Dendritic cell treated with granulocyte-macrophage colony-stimulating factor and Interleukin-4, amounts not matched to agents 40 ng/mL and 50 ng/mL, for 4 days (primary cell): ENCODE measurements at regions not wholly inside any gene's neighbourhood (a gene's known extent, or its start where the extent isn't known, plus 50 kb on each side); places are given as distances from the start of the nearest gene placed in this dataset.

Source experiments
- H3K27ac Mint-ChIP-seq: one replicate; pipeline ENCODE4 v1.8.0; 2022; ENCODE audit warnings: mild to moderate bottlenecking, mixed read lengths
- H3K27me3 Mint-ChIP-seq: one replicate; pipeline ENCODE4 v1.8.0; 2022; ENCODE audit warnings: mild to moderate bottlenecking, mixed read lengths
- H3K36me3 Mint-ChIP-seq: one replicate; pipeline ENCODE4 v1.8.0; 2022; ENCODE audit warnings: low read depth, mixed read lengths
- H3K4me1 Mint-ChIP-seq: one replicate; pipeline ENCODE4 v1.8.0; 2022; ENCODE audit warnings: low read depth, mixed read lengths
- H3K4me3 Mint-ChIP-seq: one replicate; pipeline ENCODE4 v1.8.0; 2022; ENCODE audit warnings: mild to moderate bottlenecking, moderate library complexity, mixed read lengths
- H3K9me3 Mint-ChIP-seq: one replicate; pipeline ENCODE4 v1.8.0; 2022; ENCODE audit warnings: mixed read lengths
- intact Hi-C: fragments of 100-400 bp; cut with micrococcal nuclease; formaldehyde crosslinking; loops from one replicate; pipeline ENCODE4 v1.15.0; 2022

DNA sequence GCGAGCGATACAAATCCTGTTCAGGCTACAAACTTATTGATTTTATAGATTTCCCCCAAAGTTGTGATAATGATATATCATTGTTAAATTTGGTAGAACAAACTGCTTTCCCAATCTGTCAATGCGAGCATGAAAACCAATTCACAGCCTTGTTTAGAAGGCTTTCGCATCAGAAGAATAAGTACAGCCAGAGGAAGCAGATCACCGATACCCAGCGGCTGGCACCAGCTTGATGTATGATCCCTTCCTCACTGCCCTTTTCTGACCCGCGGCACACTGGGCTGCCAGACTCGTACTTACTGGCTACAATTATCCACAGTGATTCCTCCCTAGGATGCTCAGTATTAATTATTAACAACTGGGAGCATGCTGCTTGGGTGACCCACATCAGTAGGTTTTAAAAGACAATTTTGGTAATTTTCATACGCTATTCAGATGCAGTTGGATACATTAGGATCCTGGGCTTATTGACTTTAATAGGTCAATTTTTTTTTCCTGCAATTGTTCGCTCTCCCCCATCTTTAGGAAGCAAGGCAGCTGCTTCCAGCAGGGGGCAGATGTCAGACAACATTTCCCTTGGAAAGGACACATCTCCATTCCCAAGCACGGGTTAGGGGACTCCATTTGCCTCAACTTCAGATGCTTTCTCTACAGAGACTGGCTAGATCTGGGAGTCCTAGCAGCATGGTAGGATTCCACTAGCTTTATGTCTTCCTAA, 582.7 kb upstream of the PSMD7 start:
- H3K36me3 Mint-ChIP-seq = no peaks in the 10 kb centered on the region
- H3K27me3 Mint-ChIP-seq = no peaks in the 10 kb centered on the region
- H3K9me3 Mint-ChIP-seq = no peaks in the 10 kb centered on the region
- H3K27ac Mint-ChIP-seq = no peak overlapping the region
- intact Hi-C loops = no loop called here
- no peaks in the 10 kb centered on the region for H3K4me1 Mint-ChIP-seq
- H3K4me3 Mint-ChIP-seq = no peak overlapping the region

DNA sequence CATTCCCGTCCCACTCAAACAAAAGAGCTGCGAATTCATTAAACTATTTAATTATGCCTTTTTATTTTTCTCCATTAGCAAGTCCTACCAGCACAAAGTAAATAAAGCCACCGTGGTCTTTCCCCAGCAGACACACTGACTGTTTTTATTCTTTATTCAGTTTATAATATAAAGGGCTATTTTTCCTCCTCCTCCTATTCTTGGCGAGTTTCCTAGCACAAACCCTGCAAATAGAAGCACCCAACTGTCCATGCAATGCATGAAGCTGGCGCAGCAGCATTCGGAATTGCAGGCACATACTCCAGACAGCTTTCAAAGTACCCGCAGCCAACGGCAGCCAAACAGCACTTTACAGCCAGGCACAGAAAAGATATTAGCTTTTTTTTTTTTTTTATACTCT, 583.4 kb upstream of the PSMD7 start:
- no peaks in the 10 kb centered on the region for H3K27me3 Mint-ChIP-seq
- intact Hi-C loops = no loop called here
- no peaks in the 10 kb centered on the region for H3K9me3 Mint-ChIP-seq
- H3K4me3 Mint-ChIP-seq = no peak overlapping the region
- H3K36me3 Mint-ChIP-seq = no peaks in the 10 kb centered on the region
- no peak overlapping the region for H3K27ac Mint-ChIP-seq
- H3K4me1 Mint-ChIP-seq = no peaks in the 10 kb centered on the region

DNA sequence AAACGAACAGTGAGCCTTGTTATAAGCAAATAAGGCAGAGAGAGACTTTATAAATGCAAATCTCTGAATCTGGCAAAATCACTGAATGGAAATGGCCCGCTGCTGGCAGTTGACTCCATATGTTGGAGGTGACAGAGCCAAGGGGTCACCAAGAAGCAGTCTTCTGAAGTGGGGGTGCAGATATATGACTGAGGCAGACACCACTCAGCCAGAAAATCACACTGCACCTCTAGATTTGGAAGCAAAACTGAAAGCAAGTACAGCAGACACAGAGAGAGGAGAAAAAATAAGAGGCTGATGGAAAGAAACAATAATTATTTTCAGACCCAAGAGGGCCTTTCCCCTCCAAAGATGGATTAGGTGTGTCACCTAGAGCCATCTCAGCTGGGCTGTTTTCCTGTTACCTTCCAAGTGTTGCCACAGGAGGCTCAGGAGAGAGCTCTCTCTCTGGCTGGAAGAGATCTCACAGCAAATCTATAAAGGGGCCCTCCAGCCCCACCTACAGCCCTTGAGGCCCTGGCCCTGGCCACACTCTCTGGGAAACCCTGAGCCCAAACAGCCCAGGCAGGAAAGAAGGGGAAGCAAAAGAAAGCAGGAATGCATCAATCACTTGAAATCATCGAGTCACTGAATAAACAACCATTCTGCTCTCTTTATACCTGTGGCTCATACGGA, 585.1 kb upstream of the PSMD7 start:
- Mint-ChIP-seq H3K27me3 (no peaks in the 10 kb centered on the region), H3K4me1 (no peaks in the 10 kb centered on the region), H3K4me3 (no peak overlapping the region), H3K9me3 (no peaks in the 10 kb centered on the region), H3K27ac (no peak overlapping the region), H3K36me3 (no peaks in the 10 kb centered on the region)
- intact Hi-C loops = no loop called here

DNA sequence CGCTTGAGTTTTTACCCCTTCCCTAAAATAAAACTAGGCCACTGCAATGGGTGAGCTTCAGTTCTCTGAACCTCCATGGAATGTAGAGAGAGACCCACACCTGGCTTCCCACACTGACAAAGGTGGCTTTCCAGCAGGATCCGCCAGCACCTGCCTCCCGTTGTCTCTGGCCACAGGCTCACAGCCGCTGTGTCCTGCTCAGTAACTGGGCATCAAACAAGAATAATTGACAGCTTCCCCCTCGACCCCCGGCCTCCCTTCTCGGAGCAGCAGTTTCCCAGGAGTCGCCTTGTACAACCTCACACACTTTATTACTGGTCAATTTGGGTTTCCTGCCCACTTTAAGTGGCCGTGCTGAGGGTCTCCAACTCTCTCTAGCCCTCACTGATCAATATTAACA, 586.1 kb upstream of the PSMD7 start:
- H3K27ac Mint-ChIP-seq = no peak overlapping the region
- H3K4me3 Mint-ChIP-seq = no peak overlapping the region
- no peaks in the 10 kb centered on the region for H3K4me1 Mint-ChIP-seq
- intact Hi-C loops = no loop called here
- H3K27me3 Mint-ChIP-seq = no peaks in the 10 kb centered on the region
- no peaks in the 10 kb centered on the region for H3K36me3 Mint-ChIP-seq
- H3K9me3 Mint-ChIP-seq = no peaks in the 10 kb centered on the region

DNA sequence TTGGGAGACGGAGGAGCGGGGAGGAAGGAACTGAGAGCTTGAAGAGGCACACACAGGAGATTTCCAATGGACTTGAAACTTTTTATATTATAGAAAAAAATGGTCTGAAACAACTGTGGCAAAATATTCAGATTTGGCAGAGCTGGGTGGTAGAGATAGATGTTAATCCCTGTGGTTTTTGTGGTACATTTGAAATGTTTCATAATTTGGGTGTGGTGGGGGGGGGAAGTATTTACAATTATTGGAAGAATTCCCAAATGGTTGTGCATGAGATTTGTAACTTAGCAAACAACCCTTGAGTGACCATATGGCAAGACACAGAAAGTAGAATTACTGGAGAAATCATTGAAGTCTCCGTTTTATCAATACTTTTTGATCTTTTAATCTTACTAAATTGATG, 588.8 kb upstream of the PSMD7 start:
- H3K27ac Mint-ChIP-seq = no peak overlapping the region
- no peaks in the 10 kb centered on the region for H3K36me3 Mint-ChIP-seq
- H3K4me3 Mint-ChIP-seq = no peak overlapping the region
- no peaks in the 10 kb centered on the region for H3K9me3 Mint-ChIP-seq
- intact Hi-C loops = no loop called here
- H3K27me3 Mint-ChIP-seq = no peaks in the 10 kb centered on the region
- H3K4me1 Mint-ChIP-seq = no peaks in the 10 kb centered on the region

DNA sequence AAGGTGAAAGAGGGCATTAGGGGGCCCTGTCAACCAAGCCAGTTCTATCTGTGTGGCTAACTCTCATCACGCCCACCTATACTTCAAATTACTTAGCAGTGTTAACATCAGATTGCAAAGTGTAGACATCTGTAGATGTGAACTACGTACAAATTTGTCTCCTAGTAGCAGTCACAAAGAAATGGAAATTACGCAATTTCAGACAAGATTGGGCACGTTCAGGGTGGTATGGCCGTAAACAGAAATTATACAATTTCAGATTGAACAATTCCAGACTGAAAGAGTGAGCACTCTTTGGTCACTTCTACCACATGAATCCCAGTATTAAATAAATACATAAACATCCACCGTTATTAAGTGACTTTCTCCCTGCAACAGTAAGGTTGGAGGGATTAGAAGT, 592.7 kb upstream of the PSMD7 start:
- H3K4me1 Mint-ChIP-seq = no peaks in the 10 kb centered on the region
- H3K9me3 Mint-ChIP-seq = no peaks in the 10 kb centered on the region
- H3K27me3 Mint-ChIP-seq = no peaks in the 10 kb centered on the region
- H3K36me3 Mint-ChIP-seq = no peaks in the 10 kb centered on the region
- H3K27ac Mint-ChIP-seq = no peak overlapping the region
- intact Hi-C loops = no loop called here
- H3K4me3 Mint-ChIP-seq = no peak overlapping the region

DNA sequence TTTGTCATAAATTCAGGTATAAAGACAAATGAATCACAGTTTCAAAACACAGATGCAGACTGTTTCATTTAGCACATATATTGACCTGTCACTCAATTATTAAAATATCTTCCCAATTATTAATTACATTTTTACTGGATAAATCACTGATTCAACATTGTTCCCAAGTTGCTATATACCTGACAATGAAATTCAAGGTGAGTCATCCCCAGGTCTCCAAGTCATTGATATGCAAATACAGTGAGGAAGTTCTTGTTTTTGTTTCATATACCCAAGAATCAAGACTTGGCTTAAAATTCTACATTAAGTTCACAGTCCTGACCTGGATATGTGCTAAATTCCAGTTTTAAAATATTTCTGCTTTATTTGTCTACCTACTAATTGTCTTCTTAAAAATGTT, 599.3 kb upstream of the PSMD7 start:
- H3K27me3 Mint-ChIP-seq = no peaks in the 10 kb centered on the region
- no peaks in the 10 kb centered on the region for H3K9me3 Mint-ChIP-seq
- no peak overlapping the region for H3K4me3 Mint-ChIP-seq
- intact Hi-C loops = no loop called here
- no peaks in the 10 kb centered on the region for H3K36me3 Mint-ChIP-seq
- H3K4me1 Mint-ChIP-seq = no peaks in the 10 kb centered on the region
- no peak overlapping the region for H3K27ac Mint-ChIP-seq

DNA sequence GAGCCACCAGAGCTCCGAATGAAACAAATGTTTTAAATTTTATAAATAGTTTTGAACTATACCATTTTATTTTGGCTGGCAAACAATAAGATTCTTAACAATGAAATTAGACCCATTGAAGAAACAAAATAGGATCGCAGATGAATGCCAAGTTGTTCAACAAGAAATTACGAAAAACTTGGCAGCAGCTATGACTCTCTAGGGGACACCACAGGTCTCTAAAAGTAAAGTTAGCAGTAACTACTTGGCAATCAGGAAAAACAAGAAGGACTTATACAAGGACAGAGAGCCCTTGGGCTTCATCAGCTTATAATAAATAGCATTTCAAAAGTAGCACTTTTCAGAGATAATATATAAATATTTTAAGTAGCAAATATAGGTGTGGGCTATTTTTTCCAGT, 603.8 kb upstream of the PSMD7 start:
- no peak overlapping the region for H3K4me3 Mint-ChIP-seq
- no peaks in the 10 kb centered on the region for H3K36me3 Mint-ChIP-seq
- no peak overlapping the region for H3K27ac Mint-ChIP-seq
- H3K27me3 Mint-ChIP-seq = no peaks in the 10 kb centered on the region
- intact Hi-C loops = no loop called here
- H3K4me1 Mint-ChIP-seq = no peaks in the 10 kb centered on the region
- no peaks in the 10 kb centered on the region for H3K9me3 Mint-ChIP-seq

DNA sequence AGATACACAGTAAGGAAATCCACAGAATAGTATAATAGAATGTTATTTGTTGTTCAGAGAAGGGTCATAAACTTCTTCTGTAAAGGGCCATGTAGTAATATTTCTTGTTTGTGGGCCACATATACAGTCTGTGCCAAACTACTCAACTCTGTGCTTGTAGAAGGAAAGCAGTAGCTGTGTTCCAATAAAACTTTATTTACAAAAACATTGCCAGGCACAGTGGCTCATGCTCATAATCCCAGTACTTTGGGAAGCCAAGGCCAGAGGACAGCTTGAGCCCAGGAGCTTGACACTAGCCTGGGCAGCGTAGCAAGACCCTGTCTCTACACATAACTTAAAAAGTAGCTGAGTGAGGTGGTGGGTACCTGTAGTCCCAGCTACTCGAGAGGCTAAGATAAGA, 612.8 kb upstream of the PSMD7 start:
- H3K27me3 Mint-ChIP-seq = no peaks in the 10 kb centered on the region
- no peaks in the 10 kb centered on the region for H3K9me3 Mint-ChIP-seq
- intact Hi-C loops = no loop called here
- H3K4me1 Mint-ChIP-seq = no peaks in the 10 kb centered on the region
- H3K4me3 Mint-ChIP-seq = no peak overlapping the region
- no peaks in the 10 kb centered on the region for H3K36me3 Mint-ChIP-seq
- no peak overlapping the region for H3K27ac Mint-ChIP-seq

DNA sequence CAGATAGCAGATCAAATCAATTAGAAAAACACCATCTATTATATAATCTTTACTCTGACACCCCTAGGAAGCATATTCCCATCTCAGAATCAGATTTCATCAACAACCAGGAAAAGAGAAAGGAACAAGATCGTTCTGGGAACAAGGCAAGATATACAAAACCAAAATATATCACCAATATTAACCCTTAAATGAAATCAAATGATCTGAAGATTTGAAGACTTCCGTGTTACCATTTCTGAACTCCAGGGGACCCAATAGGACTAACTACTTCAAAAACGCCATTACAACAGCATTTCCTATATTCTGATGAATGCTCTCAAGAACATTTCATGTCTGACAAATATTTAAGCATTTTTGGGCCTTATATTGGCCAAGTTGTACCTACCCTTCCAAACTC, 624.2 kb upstream of the ZFHX3 start:
- no peak overlapping the region for H3K27ac Mint-ChIP-seq
- H3K4me1 Mint-ChIP-seq = no peaks in the 10 kb centered on the region
- H3K9me3 Mint-ChIP-seq = no peaks in the 10 kb centered on the region
- no peaks in the 10 kb centered on the region for H3K27me3 Mint-ChIP-seq
- H3K4me3 Mint-ChIP-seq = no peak overlapping the region
- intact Hi-C loops = no loop called here
- H3K36me3 Mint-ChIP-seq = no peaks in the 10 kb centered on the region

DNA sequence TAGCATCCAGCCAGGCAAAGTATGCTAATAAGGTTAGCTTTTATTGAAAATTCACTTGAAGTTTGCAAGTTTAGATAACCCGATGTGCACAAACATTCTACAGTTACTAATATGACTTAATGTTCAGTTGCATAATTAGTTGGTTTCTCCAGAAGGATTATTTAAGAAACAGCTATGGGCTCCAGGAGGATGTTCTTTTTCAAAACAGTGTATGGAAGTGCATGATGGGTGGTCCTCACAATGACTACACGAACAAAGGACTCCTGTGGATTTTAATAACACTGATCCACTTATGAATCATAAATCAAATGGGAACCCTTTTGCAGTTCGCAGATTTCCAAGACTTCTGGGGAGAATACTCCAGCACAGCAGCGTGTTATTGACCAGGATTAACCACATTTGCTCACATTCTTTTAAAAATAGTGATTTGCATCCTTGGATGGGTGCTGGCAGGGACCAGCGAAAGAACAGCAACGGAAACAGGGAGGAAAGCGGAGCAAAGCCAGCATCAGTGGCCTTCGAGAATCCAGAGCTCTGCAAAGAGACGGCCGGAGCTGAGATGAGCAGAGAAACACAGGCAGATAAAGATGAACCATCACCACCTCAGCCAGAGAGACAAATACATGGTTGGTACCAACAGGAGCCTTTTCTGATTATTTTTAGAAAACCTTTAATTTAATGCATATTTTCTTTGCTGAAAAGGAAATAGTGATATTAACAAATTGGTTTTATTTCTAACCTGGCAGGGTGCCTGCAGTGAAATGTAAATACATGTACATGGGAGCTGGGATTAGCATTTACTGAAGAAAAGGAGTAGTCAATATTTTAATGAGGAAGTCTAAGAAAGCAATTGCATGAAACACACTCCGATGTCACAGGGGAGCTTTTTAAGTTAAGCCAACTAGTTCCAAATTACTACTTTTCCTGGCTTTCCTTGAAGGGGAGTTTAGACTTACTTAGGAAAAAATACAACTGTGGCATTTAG, 623.2 kb upstream of the ZFHX3 start:
- H3K4me1 Mint-ChIP-seq = no peaks in the 10 kb centered on the region
- H3K4me3 Mint-ChIP-seq = no peak overlapping the region
- no peaks in the 10 kb centered on the region for H3K9me3 Mint-ChIP-seq
- H3K27ac Mint-ChIP-seq = no peak overlapping the region
- H3K36me3 Mint-ChIP-seq = no peaks in the 10 kb centered on the region
- H3K27me3 Mint-ChIP-seq = no peaks in the 10 kb centered on the region
- intact Hi-C loops = no loop called here

DNA sequence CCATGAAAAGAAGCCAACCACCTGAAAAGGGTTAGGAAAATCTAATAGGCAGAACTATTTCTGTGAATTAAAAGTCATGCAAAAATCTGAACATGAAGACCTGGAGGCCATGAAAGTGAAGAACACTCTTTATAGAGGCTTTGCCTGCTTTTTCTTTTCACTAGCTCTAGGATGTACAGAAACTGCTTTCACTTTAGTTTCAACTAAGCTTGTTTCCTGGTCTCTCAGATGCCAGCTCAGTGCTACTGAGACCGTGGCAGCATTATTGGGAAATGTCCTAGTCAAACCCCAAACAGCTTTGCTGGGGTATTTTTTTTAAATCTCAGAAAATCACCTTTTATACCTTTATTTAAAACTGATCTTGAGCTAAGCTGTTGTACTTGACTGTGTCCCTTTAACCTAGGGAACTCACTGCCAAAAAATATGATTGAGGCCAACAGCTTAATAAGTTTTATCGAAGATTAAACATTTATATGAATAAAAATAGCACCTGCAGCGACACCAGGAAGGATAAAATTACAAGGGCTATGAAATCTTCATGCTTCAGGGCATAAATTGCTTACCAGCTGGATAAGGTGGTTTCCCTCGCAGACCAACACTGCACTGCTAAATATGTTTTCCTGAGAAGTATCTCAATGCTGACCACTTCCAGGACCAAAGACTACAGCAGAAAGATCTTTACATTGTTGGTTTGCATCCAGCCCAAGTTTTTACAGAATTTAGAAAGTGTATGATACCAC, 621.8 kb upstream of the ZFHX3 start:
- Mint-ChIP-seq H3K4me1 (no peaks in the 10 kb centered on the region), H3K9me3 (no peaks in the 10 kb centered on the region), H3K36me3 (no peaks in the 10 kb centered on the region), H3K4me3 (no peak overlapping the region), H3K27ac (no peak overlapping the region), H3K27me3 (no peaks in the 10 kb centered on the region)
- intact Hi-C loops = no loop called here

DNA sequence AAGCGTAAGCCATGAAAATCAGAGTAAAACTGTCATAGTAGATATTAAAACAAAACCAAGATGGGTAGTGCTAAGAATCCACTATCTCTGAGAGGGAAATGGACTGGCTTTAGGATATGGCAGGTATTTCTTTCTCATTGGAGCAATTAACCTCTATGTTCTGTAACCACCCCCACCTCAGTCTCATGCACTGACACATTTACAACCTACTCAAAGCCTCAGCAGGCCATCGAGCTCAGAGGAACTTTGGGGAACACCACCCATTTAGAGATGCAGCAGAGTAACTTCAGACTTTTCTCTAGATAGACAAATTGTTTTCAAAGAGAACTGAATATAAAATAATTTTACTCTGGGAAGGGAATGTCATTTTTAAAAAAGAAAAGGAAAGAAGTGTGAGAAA, 615.8 kb upstream of the ZFHX3 start:
- intact Hi-C loops = no loop called here

DNA sequence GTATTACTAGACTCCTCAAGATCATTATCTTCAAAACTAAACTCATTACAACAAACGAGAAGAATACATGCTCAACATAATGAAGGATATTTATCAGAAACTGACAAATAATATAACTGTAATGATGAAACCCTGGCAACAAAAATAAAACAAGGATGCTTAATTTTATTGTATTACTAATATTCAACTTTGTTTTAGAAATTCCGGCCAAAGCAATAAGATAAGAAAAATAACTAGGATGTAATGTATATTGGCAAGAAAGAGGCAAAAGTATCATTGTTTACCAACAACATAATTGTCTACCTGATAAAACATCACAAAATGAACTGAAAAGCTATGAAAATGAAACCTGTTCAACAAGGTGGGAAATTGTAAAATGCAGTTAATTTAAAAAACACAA, 588.3 kb upstream of the ZFHX3 start:
- Mint-ChIP-seq H3K9me3 (peaks cover 20% of the 10 kb centered on the region), H3K27ac (no peak overlapping the region), H3K4me1 (no peaks in the 10 kb centered on the region), H3K4me3 (no peak overlapping the region), H3K27me3 (no peaks in the 10 kb centered on the region), H3K36me3 (no peaks in the 10 kb centered on the region)
- intact Hi-C loops = no loop called here

More for the DNA sequence above, 615.8 kb upstream of the ZFHX3 start:
- Mint-ChIP-seq H3K9me3 (no peaks in the 10 kb centered on the region), H3K4me1 (no peaks in the 10 kb centered on the region), H3K27me3 (no peaks in the 10 kb centered on the region), H3K4me3 (no peak overlapping the region), H3K36me3 (no peaks in the 10 kb centered on the region), H3K27ac (no peak overlapping the region)
